Body of pancreas (tissue), 4 donors: ENCODE measurements at regions not wholly inside any gene's neighbourhood (a gene's known extent, or its start where the extent isn't known, plus 50 kb on each side); places are given as distances from the start of the nearest gene placed in this dataset.
A peak's percentile ranks its signal among the peaks of the same experiment; 100 is the strongest.
"Not testable (repeated sequence)": the region's sequence is repeated elsewhere in the genome, so short reads cannot be mapped to it uniquely, and the experiment has no call there.

ENCODE experiments used
- ATAC-seq: fragments of 150-250 bp; one replicate; pipeline ENCODE4 v1.9.1; 2016
- DNase-seq, 4 donors: peaks; one replicate each; pipeline ENCODE4 v3.0.0-alpha.2; 2019
- H3K27ac ChIP-seq, 4 donors: fragments of 200-600 bp; sonication (generic); 1 replicate in 3 of 4; 2 replicates in 1 of 4; pipeline versions ENCODE4 v1.5.1 to v1.6.1; 2016 to 2019; ENCODE audit warnings: mild to moderate bottlenecking in 1 of 4, mixed read lengths in 1 of 4, moderate library complexity in 1 of 4
- H3K27me3 ChIP-seq, 2 donors: fragments of 200-600 bp; sonication (generic); one replicate each; pipeline ENCODE4 v1.6.0; 2016; ENCODE audit warnings: mild to moderate bottlenecking in 1 of 2
- H3K36me3 ChIP-seq, 2 donors: fragments of 200-600 bp; sonication (generic); replicated peaks in 1 of 2; 2 replicates each; pipeline ENCODE4 v1.5.1; 2016; ENCODE audit warnings: low read depth in 2 of 2; ENCODE audit not compliant: insufficient read depth in 1 of 2
- H3K4me1 ChIP-seq: fragments of 200-600 bp; sonication (generic); one replicate; pipeline ENCODE4 v1.6.0; 2016
- H3K4me3 ChIP-seq, 2 donors: fragments of 200-600 bp; sonication (generic); 1 replicate in 1 of 2; 2 replicates in 1 of 2; pipeline ENCODE4 v1.5.1; 2016 to 2019
- H3K9me3 ChIP-seq, 3 donors: fragments of 200-600 bp; sonication (generic); 1 replicate in 2 of 3; 2 replicates in 1 of 3; pipeline ENCODE4 v1.5.1; 2016
- WGBS, 2 donors: methylation state at CpG; one replicate each; pipeline ENCODE4 v1.1.5; 2017; 5-methylcytosine and 5-hydroxymethylcytosine counted together
- intact Hi-C: fragments of 100-400 bp; cut with DNase I; formaldehyde crosslinking; loops from one replicate; pipeline ENCODE4 v1.15.1; 2023

DNA sequence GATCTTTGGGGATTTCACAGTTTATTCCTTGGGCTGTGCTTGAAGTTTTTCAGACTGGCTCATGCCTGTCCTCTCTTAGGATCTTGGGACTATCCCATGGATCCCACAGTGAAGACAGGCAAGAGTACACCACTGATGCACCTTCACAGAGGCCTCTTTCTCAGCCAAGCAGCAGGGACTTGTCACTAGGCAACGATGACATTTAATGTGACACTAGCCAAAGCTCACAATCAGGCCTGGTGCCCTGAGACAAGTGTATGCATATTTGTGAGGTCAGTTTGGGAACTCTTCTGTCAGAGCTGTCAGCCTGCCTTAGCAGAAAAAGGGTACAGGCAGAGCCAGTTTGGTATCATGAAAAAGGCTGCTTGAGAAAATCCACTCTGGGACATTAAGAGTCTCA is 68.7 kb downstream of the RBMY1F start:
- H3K27ac ChIP-seq, H3K4me1 ChIP-seq, DNase-seq, H3K27me3 ChIP-seq, intact Hi-C loops, H3K9me3 ChIP-seq, H3K36me3 ChIP-seq, ATAC-seq, H3K4me3 ChIP-seq: not testable (repeated sequence)
- no CpG with 5 or more reads among the region's 1 CpG for WGBS, 2 donors

DNA sequence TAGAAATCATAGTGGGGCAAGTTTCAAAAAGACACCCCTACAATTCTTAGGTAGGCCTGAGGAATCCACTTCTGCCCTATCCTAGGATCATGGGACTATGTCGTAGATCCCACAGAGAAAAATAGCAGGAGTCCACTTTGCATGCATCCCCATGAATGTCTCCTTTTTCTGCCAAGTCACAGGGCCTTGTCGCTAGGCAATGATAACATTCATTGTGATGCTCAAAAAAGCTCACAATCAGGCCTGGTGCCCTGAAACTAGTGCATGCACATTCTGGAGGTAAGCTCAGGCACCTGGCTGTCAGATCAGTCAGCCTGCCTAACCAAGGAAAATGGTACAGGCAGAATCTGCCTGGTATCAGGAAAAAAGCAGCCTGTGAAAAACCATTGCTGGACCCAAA is 74.6 kb downstream of the RBMY1F start:
- no CpG with 5 or more reads among the region's 2 CpGs for WGBS, 2 donors

DNA sequence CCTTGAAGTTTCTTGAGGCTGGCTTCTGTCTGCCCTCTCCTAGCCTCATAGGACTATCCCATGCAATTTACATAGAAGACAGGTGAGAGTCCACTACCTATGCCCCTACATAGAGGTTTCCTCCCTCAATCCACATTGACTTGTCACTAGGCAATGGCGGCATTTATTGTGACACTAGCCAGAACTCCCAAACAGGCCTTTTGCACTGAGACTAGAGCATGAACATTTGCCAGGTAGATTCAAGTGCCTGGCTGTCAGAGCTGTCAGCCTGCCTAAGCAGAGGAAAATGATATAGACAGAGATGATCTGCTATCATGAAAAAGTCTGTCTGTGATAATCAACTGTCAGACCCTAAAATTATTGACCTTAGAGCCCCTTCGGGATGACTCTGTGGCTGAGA is 81.2 kb downstream of the RBMY1F start:
- intact Hi-C loops: not testable (repeated sequence)

More for the DNA sequence above, 74.6 kb downstream of the RBMY1F start:
- DNase-seq, H3K4me3 ChIP-seq, H3K27me3 ChIP-seq, H3K36me3 ChIP-seq, H3K4me1 ChIP-seq, H3K27ac ChIP-seq, ATAC-seq, H3K9me3 ChIP-seq, intact Hi-C loops: not testable (repeated sequence)

DNA sequence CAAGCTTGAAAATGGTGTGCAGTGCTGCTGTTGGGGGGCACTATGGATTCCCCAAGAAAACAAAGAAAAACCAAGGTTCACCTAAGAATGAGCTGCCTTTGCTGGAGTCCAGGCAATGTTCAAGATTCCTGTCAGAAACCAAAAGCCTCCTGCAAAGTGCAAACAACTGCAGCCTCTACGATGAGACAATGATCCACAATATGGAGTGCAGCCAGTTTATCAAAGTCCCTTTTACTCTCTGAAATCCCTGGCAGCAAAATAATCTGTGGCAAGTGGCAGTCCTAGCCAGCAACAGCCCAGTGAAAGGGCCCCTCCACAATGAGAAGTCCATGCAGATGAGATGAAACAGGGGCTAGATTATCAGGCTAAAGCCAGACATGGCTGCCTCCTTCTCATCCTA is 85.4 kb downstream of the RBMY1F start:
- H3K27me3 ChIP-seq, intact Hi-C loops, H3K4me3 ChIP-seq, DNase-seq, H3K9me3 ChIP-seq, H3K27ac ChIP-seq, ATAC-seq, H3K36me3 ChIP-seq, H3K4me1 ChIP-seq: not testable (repeated sequence)
- no CpG with 5 or more reads among the region's 1 CpG for WGBS, 2 donors

More for the DNA sequence above, 81.2 kb downstream of the RBMY1F start:
- H3K27me3 ChIP-seq, H3K36me3 ChIP-seq, H3K27ac ChIP-seq, ATAC-seq, H3K9me3 ChIP-seq, H3K4me3 ChIP-seq, H3K4me1 ChIP-seq, DNase-seq: not testable (repeated sequence)
- no CpG with 5 or more reads among the region's 2 CpGs for WGBS, 2 donors

DNA sequence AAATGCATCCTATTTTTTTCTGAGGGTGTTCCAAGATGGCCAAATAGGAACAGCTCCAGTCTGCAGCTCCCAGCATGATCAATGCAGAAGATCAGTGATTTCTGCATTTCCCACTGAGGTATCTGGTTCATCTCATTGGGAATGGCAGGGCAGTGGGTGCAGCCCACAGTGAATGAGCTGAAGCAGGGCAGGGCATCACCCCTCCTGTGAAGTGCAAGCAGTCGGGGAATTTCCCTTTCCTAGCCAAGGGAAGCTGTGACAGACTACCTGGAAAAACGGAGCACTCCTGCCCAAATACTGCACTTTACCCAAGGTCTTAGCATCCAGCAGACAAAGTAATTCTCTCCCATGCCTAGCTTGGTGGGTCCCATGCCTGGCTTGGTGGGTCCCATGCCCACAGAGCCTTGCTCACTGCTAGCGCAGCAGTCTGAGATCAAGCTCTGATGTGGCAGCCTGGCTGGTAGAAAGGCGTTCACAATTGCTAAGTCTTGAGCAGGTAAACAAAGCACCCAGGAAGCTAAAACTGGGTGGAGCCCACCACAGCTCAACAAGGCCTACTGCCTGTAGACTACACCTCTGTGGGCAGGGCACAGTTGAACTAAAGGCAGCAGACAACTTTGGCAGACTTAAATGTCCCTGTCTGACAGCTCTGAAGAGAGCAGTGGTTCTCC is 96.6 kb downstream of the RBMY1F start:
- intact Hi-C loops, DNase-seq, ATAC-seq, H3K9me3 ChIP-seq, H3K4me3 ChIP-seq, H3K27ac ChIP-seq, H3K4me1 ChIP-seq, H3K36me3 ChIP-seq, H3K27me3 ChIP-seq: not testable (repeated sequence)
- WGBS, 2 donors: no CpG with 5 or more reads among the region's 4 CpGs

DNA sequence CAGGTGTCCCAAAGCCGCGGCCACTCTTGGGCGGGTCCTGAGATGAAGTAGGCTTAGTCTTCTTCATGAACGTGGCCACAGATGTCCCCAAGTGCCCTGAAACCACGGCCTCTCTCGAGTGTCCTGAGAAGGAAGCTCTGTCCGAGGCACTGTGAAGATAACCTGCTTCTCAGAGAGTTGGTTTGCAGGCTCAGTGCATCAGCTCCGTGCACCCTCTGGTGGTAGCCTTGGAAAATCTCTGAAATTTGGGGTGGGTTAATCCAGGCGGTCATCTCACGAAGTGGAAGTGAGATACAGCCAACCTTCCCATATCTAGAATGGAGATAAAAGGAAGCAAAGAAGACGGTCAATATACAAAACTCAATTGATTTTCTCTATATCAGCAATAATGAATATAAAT is 110.5 kb downstream of the RBMY1F start:
- H3K9me3 ChIP-seq, ATAC-seq, H3K4me1 ChIP-seq, H3K27ac ChIP-seq, H3K4me3 ChIP-seq, DNase-seq, intact Hi-C loops, H3K27me3 ChIP-seq, H3K36me3 ChIP-seq: not testable (repeated sequence)
- WGBS, 2 donors: no CpG with 5 or more reads among the region's 11 CpGs

DNA sequence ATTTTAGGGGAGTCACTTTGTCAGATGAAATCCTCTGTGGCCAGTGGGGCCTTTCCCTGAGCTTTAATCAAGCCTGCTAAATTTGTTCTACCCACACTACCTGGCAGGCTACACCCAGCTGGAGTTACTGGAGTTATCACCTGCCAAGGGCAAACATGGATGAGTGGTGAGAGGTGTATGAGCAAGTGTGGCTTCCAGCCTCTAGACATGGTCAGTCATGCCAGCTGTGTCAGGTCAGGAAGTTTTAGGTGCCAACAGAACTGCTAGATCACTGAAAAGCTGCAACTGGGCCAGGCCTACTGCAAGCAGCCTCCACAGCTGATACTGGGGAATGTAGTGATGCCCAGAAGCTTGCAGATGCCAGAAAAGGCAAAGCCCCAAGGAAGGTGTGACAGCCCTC is 122.6 kb downstream of the RBMY1F start:
- H3K27me3 ChIP-seq, DNase-seq, H3K4me3 ChIP-seq: not testable (repeated sequence)

DNA sequence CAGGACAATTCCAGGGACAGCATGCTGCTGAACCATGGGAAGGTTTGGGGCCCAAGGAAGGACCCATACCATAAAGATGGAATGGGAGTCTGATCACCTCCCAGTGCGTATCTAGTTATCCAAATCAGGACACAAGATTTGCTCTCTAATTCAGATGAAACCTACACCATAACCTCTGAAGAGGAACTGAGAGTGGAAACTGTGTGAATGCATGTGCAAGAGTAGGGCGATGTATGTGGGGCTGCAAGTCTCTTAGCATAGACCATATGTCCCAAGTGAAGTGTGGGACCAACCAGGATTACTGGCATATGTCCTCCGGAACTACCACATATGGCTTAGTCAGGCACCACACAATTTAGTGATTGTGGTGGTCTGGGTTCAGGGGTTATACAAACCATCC is 95.2 kb upstream of the RBMY1E start:
- H3K4me3 ChIP-seq, H3K36me3 ChIP-seq, ATAC-seq, H3K9me3 ChIP-seq, DNase-seq, H3K27ac ChIP-seq, H3K27me3 ChIP-seq, H3K4me1 ChIP-seq, intact Hi-C loops: not testable (repeated sequence)
- WGBS, 2 donors: no CpG with 5 or more reads among the region's 3 CpGs

More for the DNA sequence above, 122.6 kb downstream of the RBMY1F start:
- H3K36me3 ChIP-seq, H3K4me1 ChIP-seq, H3K27ac ChIP-seq, H3K9me3 ChIP-seq, ATAC-seq, intact Hi-C loops: not testable (repeated sequence)

DNA sequence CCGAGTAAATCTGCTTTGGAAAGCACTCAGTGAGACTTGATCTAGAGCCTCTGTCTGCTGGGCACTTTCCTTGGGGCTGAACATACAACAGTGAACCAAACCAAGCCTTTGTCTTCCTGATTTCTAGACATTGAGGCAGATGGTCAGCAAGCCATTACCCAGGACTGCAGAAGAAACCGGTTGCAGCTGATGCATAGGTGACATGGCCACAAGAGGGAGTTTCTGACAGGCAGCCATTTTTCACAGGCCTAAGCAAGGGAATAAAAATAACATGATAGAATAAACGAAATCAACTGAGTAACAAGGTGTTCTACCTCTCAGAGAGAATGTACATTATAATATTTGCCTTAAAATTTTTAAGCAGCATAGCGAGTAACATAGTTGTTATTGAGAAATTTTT is 83.3 kb upstream of the RBMY1E start:
- H3K27ac ChIP-seq, H3K36me3 ChIP-seq, H3K9me3 ChIP-seq, intact Hi-C loops, H3K27me3 ChIP-seq, H3K4me1 ChIP-seq, DNase-seq, H3K4me3 ChIP-seq, ATAC-seq: not testable (repeated sequence)
- WGBS, 2 donors: no CpG with 5 or more reads among the region's 4 CpGs

DNA sequence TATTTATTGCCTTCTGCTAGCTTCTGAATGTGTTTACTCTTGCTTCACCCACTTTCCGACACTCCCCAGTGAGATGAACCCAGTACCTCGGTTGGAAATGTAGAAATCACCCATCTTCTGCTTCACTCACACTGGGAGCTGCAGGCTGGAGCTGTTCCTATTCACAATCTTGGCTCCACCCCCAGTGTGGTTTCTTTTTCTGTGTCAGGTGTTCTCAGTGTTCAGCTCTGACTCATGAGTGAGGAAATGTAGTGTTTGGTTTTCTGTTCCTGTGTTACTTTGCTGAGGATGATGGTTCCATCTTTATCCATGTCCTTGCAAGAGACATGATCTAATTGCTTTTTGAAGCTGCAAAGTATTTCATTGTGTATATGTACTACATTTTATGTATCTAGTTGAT is 69.4 kb upstream of the RBMY1E start:
- ATAC-seq: peak; percentile 76
- not testable (repeated sequence) for DNase-seq

DNA sequence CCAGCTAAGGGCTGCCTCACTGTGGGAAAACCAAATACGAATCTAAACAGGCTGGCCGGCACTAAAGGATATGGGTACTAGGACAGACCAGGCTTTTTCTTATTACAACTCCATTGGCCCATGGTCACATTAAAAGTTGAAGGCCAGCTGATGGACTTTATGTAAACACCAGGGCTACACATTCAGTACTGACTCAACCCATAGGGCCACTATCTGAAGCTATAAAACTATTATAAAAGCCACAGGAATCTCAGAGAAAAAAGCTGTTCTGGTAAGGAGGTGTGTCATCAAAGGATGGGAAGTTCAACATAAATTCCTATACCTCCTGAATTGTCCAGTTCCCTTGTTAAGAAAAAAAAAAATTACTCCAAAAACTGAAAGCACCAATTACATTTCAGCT is 63.1 kb upstream of the RBMY1E start:
- no CpG with 5 or more reads among the region's 2 CpGs for WGBS, 2 donors
- H3K9me3 ChIP-seq, H3K4me3 ChIP-seq, H3K27ac ChIP-seq, H3K36me3 ChIP-seq, H3K4me1 ChIP-seq, intact Hi-C loops, DNase-seq, H3K27me3 ChIP-seq: not testable (repeated sequence)
- peak; percentile 23 for ATAC-seq

More for the DNA sequence above, 69.4 kb upstream of the RBMY1E start:
- H3K9me3 ChIP-seq, H3K4me3 ChIP-seq, intact Hi-C loops, H3K36me3 ChIP-seq, H3K27me3 ChIP-seq, H3K27ac ChIP-seq, H3K4me1 ChIP-seq: not testable (repeated sequence)
- no CpG with 5 or more reads among the region's 2 CpGs for WGBS, 2 donors

DNA sequence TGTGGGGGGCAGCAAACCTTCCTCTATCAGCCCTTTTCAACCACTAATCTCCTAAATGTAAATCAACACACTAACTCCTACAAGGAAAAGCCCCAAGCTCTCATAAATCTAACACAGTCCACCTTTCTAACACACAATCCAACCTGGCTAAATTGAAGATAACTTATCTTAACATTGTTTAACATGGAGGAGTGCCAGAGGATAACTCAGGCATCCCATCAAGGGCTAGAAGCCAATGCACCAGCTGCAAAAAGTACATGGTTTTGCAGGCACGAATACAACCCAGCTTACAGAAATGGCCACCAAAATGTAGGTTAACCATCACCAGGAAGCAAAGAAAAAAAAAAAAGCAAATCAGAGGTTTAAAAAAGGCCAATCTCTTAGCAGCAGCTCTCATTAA is 62.5 kb upstream of the RBMY1E start:
- H3K9me3 ChIP-seq, H3K27ac ChIP-seq, intact Hi-C loops, DNase-seq, H3K27me3 ChIP-seq, H3K4me3 ChIP-seq, H3K4me1 ChIP-seq, H3K36me3 ChIP-seq: not testable (repeated sequence)
- ATAC-seq: peak; percentile 93
- WGBS, 2 donors: 13% methylated on average over 1 of the region's 1 CpG; no CpG with 5 or more reads in 1 of the 2 donors
